HG02642 (cell line): ENCODE measurements at regions not wholly inside any gene's neighbourhood (a gene's known extent, or its start where the extent isn't known, plus 50 kb on each side); places are given as distances from the start of the nearest gene placed in this dataset.
"Not testable (repeated sequence)": the region's sequence is repeated elsewhere in the genome, so short reads cannot be mapped to it uniquely, and the experiment has no call there.

Source experiments
- ATAC-seq: cut with Tn5 transposase; IDR thresholded peaks from one replicate; pipeline ENCODE4 v1.9.1; 2021; ENCODE audit warnings: mild to moderate bottlenecking; ENCODE audit not compliant: unreplicated experiment, poor library complexity

- ATAC-seq, result no peak
These were observed 50.8 kb upstream of the PRSS1 start for GRCh38 chr7:142698429-142698828.

- no peak for ATAC-seq
These were observed 52.0 kb upstream of the PRSS1 start for GRCh38 chr7:142697270-142697669.

- ATAC-seq, result no peak
These were observed 52.7 kb upstream of the PRSS1 start for GRCh38 chr7:142696456-142697179.

GRCh38 chr7:142693911-142694310, 55.4 kb upstream of the PRSS1 start:
- ATAC-seq, result no peak

- no peak for ATAC-seq
These were observed 58.6 kb upstream of the PRSS1 start for GRCh38 chr7:142690554-142691182.

- no peak for ATAC-seq
These were observed 59.7 kb upstream of the PRSS1 start for GRCh38 chr7:142689439-142690120.

GRCh38 chr7:142685877-142686508, 63.3 kb upstream of the PRSS1 start:
- no peak for ATAC-seq

GRCh38 chr7:142681314-142682092, 67.8 kb upstream of the PRSS1 start:
- ATAC-seq, result no peak

GRCh38 chr7:142671506-142671905, 77.8 kb upstream of the PRSS1 start:
- no peak for ATAC-seq

- ATAC-seq, result no peak
These were observed 78.8 kb upstream of the PRSS1 start for GRCh38 chr7:142670511-142670910.

- no peak for ATAC-seq
These were observed 80.1 kb upstream of the PRSS1 start for GRCh38 chr7:142669074-142669654.

- ATAC-seq, result no peak
These were observed 80.8 kb upstream of the PRSS1 start for GRCh38 chr7:142668495-142668894.

- no peak for ATAC-seq
These were observed 91.9 kb upstream of the PRSS1 start for GRCh38 chr7:142657376-142657775.

GRCh38 chr7:142654398-142654797, 94.9 kb upstream of the PRSS1 start:
- ATAC-seq, result no peak

- ATAC-seq, result no peak
These were observed 101.5 kb upstream of the PRSS1 start for GRCh38 chr7:142647749-142648148.

GRCh38 chr7:142646386-142647140, 102.7 kb upstream of the PRSS1 start:
- ATAC-seq, result no peak

- no peak for ATAC-seq
These were observed 103.5 kb upstream of the PRSS1 start for GRCh38 chr7:142645777-142646176.

- no peak for ATAC-seq
These were observed 107.0 kb upstream of the PRSS1 start for GRCh38 chr7:142642316-142642715.

- not testable (repeated sequence) for ATAC-seq
These were observed 108.0 kb upstream of the PRSS1 start for GRCh38 chr7:142641252-142641651.
